ENCODE measurements at regions not wholly inside any gene's neighbourhood (a gene's known extent, or its start where the extent isn't known, plus 50 kb on each side); places are given as distances from the start of the nearest gene placed in this dataset.

- no peak for TF ChIP-seq CTCF (IDR thresholded peaks at IDR 0.05)
- no peak for TF ChIP-seq POLR2A (IDR thresholded peaks at IDR 0.05)
Measured at GRCh38 chr13:106104281-106104901, 431.1 kb downstream of the EFNB2 start.
